Suppressor macrophage treated with lipopolysaccharide for 4 hours (primary cell): ENCODE measurements at regions not wholly inside any gene's neighbourhood (a gene's known extent, or its start where the extent isn't known, plus 50 kb on each side); places are given as distances from the start of the nearest gene placed in this dataset.

ENCODE experiments used
- DNase-seq: peaks from one replicate; pipeline ENCODE4 v3.0.0-alpha.2; 2020

DNA sequence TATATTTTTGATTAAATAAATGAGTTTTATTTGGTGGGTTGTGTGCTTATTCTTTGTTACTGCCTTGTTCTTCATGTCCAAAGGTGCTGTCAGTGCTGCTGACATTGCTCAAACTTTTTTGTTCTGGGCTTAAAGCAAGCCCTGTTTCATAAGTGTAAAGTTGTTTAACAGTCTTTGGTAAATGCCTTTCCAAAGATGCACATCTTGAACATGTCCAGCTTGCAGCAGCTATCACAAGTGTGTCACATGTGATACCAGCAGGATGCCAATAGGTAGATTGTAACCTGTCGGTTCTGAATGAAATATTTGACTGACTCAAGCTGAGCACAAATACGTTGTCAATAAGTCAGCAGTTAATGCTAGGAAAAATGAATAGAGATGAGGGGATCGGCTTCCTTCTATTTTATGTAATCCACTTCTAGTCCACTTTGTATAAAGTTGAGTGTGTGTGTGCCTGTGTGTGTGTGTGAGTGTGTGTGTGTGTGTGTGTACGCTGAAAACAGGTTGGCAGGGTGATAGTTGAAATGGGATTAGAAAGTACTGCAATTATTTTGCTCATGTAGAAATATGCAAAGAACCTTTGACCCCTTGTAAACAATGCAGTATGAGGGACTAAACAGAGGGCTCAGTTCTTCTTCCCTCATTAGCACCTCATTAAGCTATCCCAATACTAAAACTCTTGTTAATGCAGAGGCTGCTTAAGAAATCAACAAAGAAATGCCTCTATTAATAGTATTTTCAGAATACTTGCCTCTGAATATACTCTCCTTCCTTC, 986.5 kb downstream of the TUSC7 start:
- DNase-seq, result no peak

DNA sequence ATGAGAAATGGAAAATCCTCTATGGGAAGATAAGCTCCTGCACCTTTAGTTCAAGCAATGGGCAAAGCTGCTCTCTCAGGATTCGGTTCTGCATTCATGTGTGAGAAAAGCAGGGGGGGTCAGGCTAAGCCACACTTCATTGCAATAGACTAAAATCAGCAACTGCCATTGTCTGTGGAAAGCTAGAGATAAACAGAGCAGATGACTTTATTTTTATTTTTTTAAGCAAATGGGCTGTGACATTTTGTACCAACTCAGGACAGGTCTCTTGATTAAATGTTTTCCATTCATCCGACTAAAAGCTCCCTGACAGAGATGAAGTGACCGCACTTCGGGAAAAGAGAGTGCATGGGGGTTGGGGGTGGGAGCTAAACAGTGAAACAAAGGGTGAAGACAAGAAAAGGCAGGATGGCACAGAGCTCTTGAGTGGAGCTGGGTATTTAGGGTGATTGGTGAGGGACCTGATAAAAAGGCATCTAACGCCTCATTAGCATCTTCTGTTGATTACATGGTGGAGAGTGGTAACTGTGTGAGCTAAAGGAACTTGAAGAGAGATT, 987.4 kb downstream of the TUSC7 start:
- no peak for DNase-seq

DNA sequence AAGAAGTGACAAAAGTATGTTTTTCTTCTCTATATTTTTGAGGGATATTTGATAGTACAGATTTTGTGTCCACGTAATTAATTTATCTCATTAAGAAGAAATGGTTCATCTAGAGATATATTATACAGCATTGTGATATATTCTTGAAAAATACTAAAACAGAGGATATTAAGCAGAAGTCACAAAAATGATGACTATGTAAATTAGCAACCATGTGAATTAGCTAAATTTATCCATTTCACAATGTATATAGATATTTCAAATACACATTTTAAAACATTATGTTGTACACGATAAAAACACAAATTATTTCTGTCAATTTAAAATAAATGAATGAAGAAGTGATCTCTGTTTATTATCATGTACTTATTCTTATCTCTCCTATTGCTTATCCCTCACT, 989.5 kb downstream of the TUSC7 start:
- DNase-seq, result no peak

DNA sequence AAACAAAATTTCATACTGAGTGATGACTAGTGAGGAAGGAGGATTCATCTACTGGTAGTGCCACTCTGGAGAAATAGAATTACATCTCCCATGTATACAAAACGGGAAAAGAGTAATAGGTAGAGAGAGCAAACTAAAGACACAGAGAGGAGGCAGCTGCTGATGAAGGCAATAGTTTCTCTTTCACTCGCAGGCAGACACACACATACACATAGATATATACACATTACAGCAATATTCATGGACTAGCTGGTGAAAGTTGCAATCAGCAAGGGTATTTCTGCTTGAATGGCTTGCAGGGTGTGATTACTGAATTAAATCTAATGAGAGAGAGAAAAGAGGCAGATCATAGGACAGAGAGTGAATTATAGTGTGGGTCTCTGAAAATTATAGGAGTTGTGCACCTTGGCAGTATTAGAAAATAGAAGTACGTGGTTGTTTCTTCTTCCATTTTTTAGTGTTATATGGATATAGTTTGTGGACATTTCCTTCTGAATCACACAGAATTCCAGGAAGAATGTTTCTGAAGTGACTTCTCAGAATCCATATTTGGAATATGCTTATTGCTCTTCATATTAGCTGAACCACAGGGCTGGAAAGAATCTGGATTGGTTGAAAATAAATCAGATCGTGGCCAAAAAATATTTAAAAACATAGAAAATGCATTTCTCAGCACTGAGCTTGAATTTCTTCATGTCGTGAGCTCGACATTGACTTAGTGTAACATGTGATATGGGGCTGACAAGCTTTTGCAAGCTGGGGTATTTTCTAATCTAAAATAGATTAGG, 991.2 kb downstream of the TUSC7 start:
- no peak for DNase-seq

GRCh38 chr3:117705011-117705410, 995.4 kb downstream of the TUSC7 start:
- DNase-seq, result no peak

DNA sequence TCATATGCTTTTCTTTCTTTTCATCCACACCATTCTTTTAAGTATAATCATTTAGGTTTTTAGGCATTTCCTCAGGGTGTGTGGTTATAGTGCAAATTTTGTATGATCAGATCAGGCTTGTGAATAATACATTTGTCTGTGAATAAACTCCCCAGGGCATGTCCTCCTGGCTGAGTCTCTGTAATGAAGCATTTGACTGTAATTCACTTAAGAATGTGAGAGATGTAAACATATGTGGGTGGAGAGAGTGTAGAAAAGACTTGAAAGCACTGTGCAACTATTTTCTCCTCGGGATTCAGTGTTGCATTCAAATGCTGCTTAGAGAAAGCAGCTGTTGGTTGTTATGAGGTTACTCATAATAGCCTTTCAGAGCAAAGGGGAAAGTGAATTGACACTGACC, 996.5 kb downstream of the TUSC7 start:
- no peak for DNase-seq

DNA sequence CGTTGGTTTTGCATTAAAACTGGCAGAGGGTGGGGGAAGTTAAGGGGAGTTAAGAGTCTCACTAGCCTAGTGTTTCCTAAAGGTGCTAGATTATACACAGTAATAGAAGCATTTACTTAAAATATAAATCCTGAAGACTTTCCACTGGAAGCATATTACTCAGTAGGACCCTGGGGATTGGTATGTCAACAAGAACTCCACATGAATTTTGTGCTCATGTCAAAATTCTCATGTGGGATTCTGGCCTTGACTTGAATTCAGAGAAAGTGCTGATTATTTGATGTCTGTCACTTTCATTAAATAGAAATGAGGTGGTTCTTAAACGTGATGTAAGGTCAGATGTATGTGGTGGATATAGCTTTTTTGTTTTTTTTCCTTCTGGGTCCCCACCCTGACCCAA, 997.2 kb downstream of the TUSC7 start:
- no peak for DNase-seq

GRCh38 chr3:117708601-117709000, 999.0 kb downstream of the TUSC7 start:
- DNase-seq, result no peak

DNA sequence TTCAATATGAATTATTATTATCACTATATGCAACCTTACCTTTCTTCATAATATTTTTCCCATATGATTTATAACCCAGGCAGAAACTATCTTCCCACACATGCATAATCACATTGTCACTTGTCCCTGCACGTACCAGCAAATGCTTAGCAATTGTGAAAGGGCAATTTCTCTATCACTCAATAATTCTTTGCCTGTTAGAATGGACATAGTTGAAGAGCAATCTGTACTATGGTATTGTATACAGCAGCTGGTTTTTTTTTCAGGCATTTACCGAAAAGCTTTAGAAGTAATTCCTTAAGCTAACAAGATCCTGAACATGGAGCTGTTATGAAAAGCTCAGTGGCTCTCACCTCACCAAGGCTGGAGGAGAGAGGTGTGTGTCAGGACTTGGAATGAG, 999.5 kb downstream of the TUSC7 start:
- DNase-seq, result no peak

DNA sequence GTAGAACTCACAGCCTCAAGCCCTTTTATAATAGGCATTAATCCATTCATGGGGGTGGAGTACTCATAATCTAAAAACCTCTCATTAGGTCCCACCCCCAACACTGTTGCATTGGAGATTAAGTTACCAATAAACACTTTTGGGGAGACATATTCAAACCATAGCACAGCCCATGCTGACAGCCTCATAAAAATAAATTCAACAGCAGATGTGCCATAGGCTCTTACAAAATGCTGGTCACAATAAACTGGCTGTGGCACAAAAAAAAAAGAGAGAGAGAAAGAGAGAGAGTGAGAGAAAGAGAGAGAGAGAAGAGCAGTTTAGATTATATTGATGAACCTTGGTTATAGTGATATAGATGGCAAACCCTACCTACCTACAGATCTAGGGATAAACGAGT, 1000.9 kb downstream of the TUSC7 start:
- DNase-seq, result no peak

DNA sequence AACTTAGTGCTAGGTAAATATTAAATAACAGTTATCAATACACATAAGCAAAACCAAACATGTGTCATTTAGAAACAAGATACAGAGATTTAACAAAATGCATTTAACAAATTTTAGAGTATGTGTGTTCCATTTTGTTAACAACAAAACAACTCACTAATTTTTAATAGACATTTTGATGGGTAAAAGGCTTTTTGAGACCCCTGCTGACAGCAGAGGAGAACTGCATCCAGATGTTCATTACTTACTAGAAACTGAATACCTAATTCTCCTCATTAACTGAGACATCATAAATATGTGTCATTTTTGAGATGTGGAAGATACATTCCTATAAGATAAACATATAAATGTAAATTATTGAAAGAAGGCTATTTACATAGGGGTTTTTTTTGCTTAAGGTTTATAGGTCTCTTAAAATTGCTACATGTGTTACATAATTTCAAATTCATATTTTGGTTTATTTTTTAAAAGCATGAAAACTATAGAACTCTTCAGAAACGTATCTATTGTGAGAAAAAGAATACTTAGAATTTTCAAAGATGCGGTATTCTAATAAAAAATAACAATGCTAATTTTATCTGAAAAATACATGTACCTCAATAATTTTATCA, 1009.8 kb downstream of the TUSC7 start:
- peak; percentile 39 for DNase-seq

- DNase-seq, result no peak
Observed at GRCh38 chr3:117721866-117722265, 1012.3 kb downstream of the TUSC7 start.

DNA sequence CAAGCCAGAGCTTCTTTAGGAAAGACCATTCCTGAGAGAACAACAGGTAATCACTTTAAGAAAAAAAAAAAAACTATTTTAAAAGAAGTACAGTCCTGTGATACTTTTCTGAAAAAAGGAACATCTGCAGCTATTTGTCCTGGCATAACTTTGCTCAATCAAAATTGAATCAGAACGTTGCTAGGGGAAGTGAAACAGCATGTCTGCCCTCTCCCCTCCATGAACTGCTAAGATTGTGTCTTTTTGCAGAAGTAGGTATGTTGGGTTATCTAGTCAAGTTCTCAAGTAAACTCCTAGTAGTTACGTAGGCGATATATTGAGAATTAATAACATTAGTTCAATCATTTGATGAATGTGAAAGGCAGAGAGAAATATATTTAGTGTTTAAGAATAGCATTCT, 1013.3 kb downstream of the TUSC7 start:
- peak; percentile 75 for DNase-seq

DNA sequence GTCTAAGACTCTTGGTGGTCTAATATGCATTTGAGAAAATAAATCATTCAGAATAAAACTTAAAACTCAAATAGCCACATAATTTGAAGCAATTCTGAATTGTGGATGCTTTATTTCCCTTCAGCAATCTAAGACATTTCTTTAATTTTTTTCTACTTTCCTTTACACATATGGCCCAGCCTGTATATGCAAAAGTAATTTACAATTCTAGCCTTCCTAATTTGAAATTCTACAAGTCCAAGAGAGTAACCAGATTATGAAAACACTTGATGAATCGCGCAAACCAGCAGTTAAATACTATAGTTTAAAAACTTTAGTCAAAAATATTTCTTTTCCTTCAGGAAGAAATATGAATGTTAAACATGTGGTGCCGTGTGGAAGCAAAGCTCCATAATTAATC, 1014.2 kb downstream of the TUSC7 start:
- DNase-seq, result no peak

DNA sequence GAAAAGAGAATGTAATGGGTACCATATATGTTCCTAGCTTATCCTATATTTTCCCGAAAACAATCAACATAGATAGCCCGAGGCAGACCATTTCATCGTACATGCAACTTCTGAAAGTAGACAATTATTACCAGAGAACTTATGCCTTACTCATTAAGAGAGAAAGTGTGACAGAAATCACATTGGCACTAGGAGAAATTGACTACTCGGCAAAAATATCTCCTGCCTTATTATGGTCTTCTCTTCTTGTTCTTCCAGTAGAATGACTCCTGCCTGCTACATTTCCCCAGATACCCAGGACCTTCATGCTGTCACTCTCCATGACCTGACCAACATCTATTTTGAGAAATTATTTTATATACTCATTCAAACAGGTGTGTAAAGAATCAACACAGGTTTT, 1015.7 kb downstream of the TUSC7 start:
- no peak for DNase-seq

DNA sequence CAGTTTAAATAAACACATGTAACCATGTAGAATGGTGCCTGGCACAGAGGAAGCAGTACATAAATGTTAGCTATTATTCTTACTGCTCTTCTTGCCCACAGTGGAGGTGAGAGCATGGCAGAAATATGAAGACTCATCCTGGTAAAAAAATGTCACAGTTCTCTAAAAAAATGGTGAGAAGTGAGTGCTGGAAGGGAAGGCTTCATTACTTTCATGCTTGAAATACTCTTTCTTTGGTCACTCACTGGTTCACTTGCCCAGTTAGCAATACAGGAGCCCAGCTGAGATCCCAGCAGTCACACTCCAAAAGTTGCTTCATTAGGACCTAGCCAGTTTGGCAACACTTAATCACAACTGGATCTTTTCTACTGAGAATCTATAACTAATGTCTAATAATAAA, 1017.2 kb downstream of the TUSC7 start:
- no peak for DNase-seq

GRCh38 chr3:117728226-117728625, 1018.6 kb downstream of the TUSC7 start:
- DNase-seq, result no peak

DNA sequence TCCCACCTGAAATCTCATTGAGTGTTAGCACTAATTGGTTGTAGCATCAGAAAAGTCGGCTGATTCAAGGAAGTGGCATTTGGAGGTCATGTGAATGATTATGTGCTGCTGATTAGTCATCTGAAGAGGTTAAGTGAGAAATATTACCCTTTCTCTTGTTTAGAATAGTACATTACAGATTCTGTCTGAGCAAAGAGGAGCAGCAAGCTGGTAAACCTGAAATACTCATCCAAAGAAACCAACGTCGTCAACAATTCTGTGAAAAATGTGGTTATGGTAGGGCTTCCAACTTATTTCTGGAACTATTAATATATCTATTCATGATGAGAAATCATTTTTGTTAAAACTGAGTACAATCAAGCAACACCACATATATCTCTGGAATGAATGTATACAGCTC, 1024.9 kb downstream of the TUSC7 start:
- no peak for DNase-seq

DNA sequence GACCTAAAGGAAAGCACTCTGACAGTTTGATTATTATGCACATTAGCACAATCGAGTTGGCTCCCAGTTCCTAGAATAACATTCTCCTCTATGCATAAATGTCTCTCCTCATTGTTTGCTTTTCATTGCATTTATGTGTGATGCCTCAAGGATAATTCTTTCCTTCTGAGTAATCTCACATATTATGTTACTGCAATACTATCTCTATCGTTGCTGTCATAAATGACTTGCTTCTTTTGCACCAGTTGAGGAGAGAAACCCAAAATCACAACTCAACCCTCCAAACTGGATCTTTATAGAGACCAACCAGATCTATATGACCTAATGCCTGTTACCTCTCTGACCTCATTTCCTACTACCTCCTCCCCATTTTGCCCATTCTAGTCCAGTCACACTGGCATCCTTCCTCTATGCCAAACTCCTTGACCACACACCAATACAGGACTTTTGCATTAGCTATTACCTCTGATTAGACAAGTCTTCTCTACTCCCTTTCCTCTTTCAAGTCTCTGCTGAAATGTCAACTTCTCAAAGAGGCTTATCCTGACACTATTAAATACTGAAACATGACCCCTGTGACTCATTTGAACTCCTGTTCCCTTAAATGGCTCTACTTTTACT, 1026.0 kb downstream of the TUSC7 start:
- DNase-seq, result no peak

GRCh38 chr3:117736846-117737245, 1027.3 kb downstream of the TUSC7 start:
- DNase-seq, result no peak

DNA sequence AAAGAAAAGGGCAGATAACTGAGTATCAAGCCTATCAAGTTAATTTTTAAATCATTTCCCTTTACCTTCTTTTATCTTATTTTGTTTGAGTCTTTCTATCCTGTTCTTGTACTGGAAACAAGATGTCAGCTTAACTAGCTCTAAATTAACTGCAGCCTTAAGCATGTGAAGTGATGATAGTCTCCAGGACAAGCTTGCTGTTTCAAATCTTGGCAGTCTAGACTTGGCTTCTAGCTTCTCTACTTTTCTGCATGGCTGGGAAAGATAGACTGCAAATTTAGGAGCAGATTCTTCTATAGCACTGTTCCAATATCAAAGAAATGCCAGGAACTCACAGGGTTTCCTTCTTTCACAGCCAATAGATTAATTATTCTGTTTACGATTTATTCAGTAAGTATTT, 1034.4 kb downstream of the TUSC7 start:
- DNase-seq, result no peak

GRCh38 chr3:117744935-117745334, 1035.4 kb downstream of the TUSC7 start:
- no peak for DNase-seq

DNA sequence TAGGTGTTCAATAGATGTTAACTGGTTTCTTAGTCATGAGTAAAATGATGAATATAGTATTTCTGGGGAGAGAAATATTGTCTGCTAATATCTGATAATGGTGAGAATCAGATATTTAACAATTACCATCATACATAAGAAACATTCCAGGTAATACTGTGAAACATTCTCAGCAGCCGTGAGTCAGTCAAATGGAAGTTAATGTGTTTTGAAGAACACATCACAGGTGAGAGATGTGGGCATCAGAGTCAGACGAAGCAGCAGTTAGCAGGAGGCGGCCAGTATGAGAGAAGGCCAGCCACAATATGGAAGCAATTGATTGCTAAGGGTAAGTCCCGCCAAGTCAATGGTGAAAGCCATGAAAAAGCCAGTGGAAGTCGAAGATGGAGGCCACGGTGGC, 1035.9 kb downstream of the TUSC7 start:
- DNase-seq, result no peak
